ENCODE measurements at regions not wholly inside any gene's neighbourhood (a gene's known extent, or its start where the extent isn't known, plus 50 kb on each side); places are given as distances from the start of the nearest gene placed in this dataset.

- in situ Hi-C loops (cut with MboI; ENCODE audit: low sequenced_read_pairs): no loop called here
- TF ChIP-seq CTCF (conservative IDR thresholded peaks at IDR 0.05; ENCODE audit: low read depth, low read length) (no peak), MAFK (IDR thresholded peaks at IDR 0.05; ENCODE audit: low read depth, low read length) (no peak), MAZ (IDR thresholded peaks at IDR 0.05; ENCODE audit: borderline replicate concordance, low read depth, low read length) (no peak), RCOR1 (IDR thresholded peaks at IDR 0.05; ENCODE audit: insufficient replicate concordance, low read length) (no peak), MXI1 (IDR thresholded peaks at IDR 0.05; ENCODE audit: borderline replicate concordance, low read depth, low read length) (no peak), ELK1 (IDR thresholded peaks at IDR 0.05; ENCODE audit: borderline replicate concordance, low read depth, low read length) (no peak), FOS (IDR thresholded peaks at IDR 0.05; ENCODE audit: low read depth, low read length) (no peak), CHD1 (IDR thresholded peaks at IDR 0.05; ENCODE audit: low read depth, low read length) (no peak), CEBPB (IDR thresholded peaks at IDR 0.05; ENCODE audit: low read depth, low read length) (no peak), POLR2A (IDR thresholded peaks at IDR 0.05; ENCODE audit: low read depth, low read length) (no peak), RAD21 (IDR thresholded peaks at IDR 0.05; ENCODE audit: low read length) (no peak), RFX5 (IDR thresholded peaks at IDR 0.05; ENCODE audit: low read depth, low read length) (no peak), SMC3 (IDR thresholded peaks at IDR 0.05; ENCODE audit: low read depth, low read length) (no peak), NFE2L2 (IDR thresholded peaks at IDR 0.05; ENCODE audit: low read depth, low read length) (no peak)
- DNase-seq (no peak), ATAC-seq (ENCODE audit: low read depth) (no peak)
- Histone ChIP-seq H3K4me2 (ENCODE audit: low read depth, low read length) (no peak overlapping the region), H2AK9ac (replicated peaks; ENCODE audit: low read depth, low read length, poor library complexity) (no peak overlapping the region), H3K4ac (ENCODE audit: low read depth, low read length) (no peak overlapping the region), H3K36me3 (ENCODE audit: control insufficient read depth, insufficient read depth, low read length) (no peaks in the 10 kb centered on the region), H2AFZ (replicated peaks; ENCODE audit: low read length, poor library complexity) (no peak overlapping the region), H3K9ac (ENCODE audit: low read depth, low read length) (no peak overlapping the region), H3K79me1 (ENCODE audit: low read depth in 1 of 2, low read length in 2 of 2) (no peaks in the 10 kb centered on the region), H3K23ac (ENCODE audit: low read depth, low read length) (no peak overlapping the region), H4K20me1 (ENCODE audit: insufficient read depth, low read length) (no peaks in the 10 kb centered on the region; the same call in 1 of the 2 replicates), H3K18ac (ENCODE audit: low read depth, low read length) (no peak overlapping the region), H3K4me1 (ENCODE audit: control insufficient read depth, insufficient read depth, low read length) (peaks cover 2% of the 10 kb centered on the region; the same call in 1 of the 2 replicates), H3K14ac (replicated peaks; ENCODE audit: low read depth, low read length) (no peak overlapping the region), H4K5ac (ENCODE audit: low read depth, low read length) (no peak overlapping the region), H3K27me3 (ENCODE audit: control insufficient read depth, insufficient read depth, low read length) (peaks cover 32% of the 10 kb centered on the region), H3K27ac (ENCODE audit: insufficient read depth, low read length) (no peak overlapping the region), H3K4me3 (ENCODE audit: insufficient read depth, low read depth, low read length) (no peak overlapping the region), H2BK5ac (ENCODE audit: low read depth, low read length, poor library complexity, severe bottlenecking) (no peak overlapping the region), H2BK15ac (ENCODE audit: low read depth, low read length) (no peak overlapping the region), H3K9me3 (ENCODE audit: control insufficient read depth, insufficient read depth, low read length) (no peaks in the 10 kb centered on the region), H4K8ac (ENCODE audit: low read depth in 2 of 2, low read length in 2 of 2) (no peak overlapping the region), H2AK5ac (ENCODE audit: low read depth, low read length) (no peak overlapping the region), H4K91ac (ENCODE audit: insufficient read depth, low read depth, low read length) (no peak overlapping the region), H2BK120ac (ENCODE audit: low read depth, low read length) (no peak overlapping the region), H3K9me1 (ENCODE audit: insufficient read depth, low read length) (no peaks in the 10 kb centered on the region), H2BK20ac (ENCODE audit: low read depth, low read length) (no peak overlapping the region), H3K56ac (ENCODE audit: extremely low read depth, insufficient read depth, low read length) (no peak overlapping the region)
- intact Hi-C loops (cut with micrococcal nuclease): no loop called here
- ChIA-PET CTCF (no interaction called here), POLR2A (ENCODE audit: unreplicated experiment) (no interaction called here)
- dilution Hi-C loops (cut with HindIII; ENCODE audit: low sequenced_read_pairs, unreplicated experiment): no loop called here
- 80% methylated on average over 1 of the region's 3 CpGs; no CpG with 5 or more reads in 1 of the 2 experiments for WGBS, 2 experiments (ENCODE audit: extremely low coverage in 2 of 2, insufficient read length in 1 of 2)
- BruUV-seq (replicated peaks): no TSS peak
Measured at GRCh38 chr5:138659561-138659960, 84.4 kb upstream of the HSPA9 start.

Measured in IMR-90 (cell line).